OCI-LY7 (cell line): ENCODE measurements at regions not wholly inside any gene's neighbourhood (a gene's known extent, or its start where the extent isn't known, plus 50 kb on each side); places are given as distances from the start of the nearest gene placed in this dataset.

ENCODE experiments used
- BruUV-seq: library from RNA; stranded (reverse); fragments of 400-500 nt; replicated peaks from 2 replicates; lab custom pipeline; 2021; lab: Mats Ljungman, UMichigan
- CTCF ChIA-PET: fragments of 300-600 bp; sonication (Branson Sonifier 250); formaldehyde crosslinking; loops from one replicate; lab custom pipeline; 2022; ENCODE audit warnings: antibody characterized with exemption; ENCODE audit not compliant: unreplicated experiment; lab: Charles Lee
- POLR2A ChIA-PET: fragments of 300-600 bp; sonication (Branson Sonifier 250); formaldehyde crosslinking; loops from one replicate; lab custom pipeline; 2022; ENCODE audit warnings: antibody characterized with exemption; lab: Charles Lee
- DNase-seq: peaks from one replicate; pipeline ENCODE4 v3.0.0-alpha.2; 2015; ENCODE audit warnings: low spot score
- H2AFZ ChIP-seq: fragments of 200-600 bp; sonication (generic), shearing (Covaris generic); 2 replicates; pipeline ENCODE4 v1.6.1; 2014; ENCODE audit warnings: mild to moderate bottlenecking, antibody characterized with exemption, low read length, moderate library complexity
- H3K27ac ChIP-seq: fragments of 200-600 bp; sonication (generic); 2 replicates; pipeline ENCODE4 v1.5.1; 2014; ENCODE audit warnings: mixed run types, low read depth, mild to moderate bottlenecking, moderate library complexity, low read length, inconsistent platforms; ENCODE audit not compliant: poor library complexity, severe bottlenecking
- H3K36me3 ChIP-seq: fragments of 200-600 bp; sonication (generic); 2 replicates; pipeline ENCODE4 v1.6.1; 2014; ENCODE audit warnings: mild to moderate bottlenecking, antibody characterized with exemption, low read length, moderate library complexity, mixed read lengths; ENCODE audit not compliant: insufficient read depth
- H3K4me1 ChIP-seq: fragments of 200-600 bp; sonication (generic); 2 replicates; pipeline ENCODE4 v1.5.1; 2014; ENCODE audit warnings: mild to moderate bottlenecking, low read length; ENCODE audit not compliant: insufficient read depth, poor library complexity, severe bottlenecking
- H3K4me2 ChIP-seq: fragments of 200-600 bp; sonication (generic); 2 replicates; pipeline ENCODE4 v1.6.1; 2014; ENCODE audit warnings: mild to moderate bottlenecking, low read length
- H3K4me3 ChIP-seq: fragments of 200-600 bp; sonication (generic); 2 replicates; pipeline ENCODE4 v1.5.1; 2014; ENCODE audit warnings: mild to moderate bottlenecking, low read depth, low read length; ENCODE audit not compliant: poor library complexity, severe bottlenecking
- H3K79me2 ChIP-seq: fragments of 200-600 bp; sonication (generic); 2 replicates; pipeline ENCODE4 v1.6.1; 2016; ENCODE audit warnings: low read depth, mild to moderate bottlenecking, low read length, moderate library complexity, mixed read lengths; ENCODE audit not compliant: insufficient read depth
- H3K9me2 ChIP-seq: fragments of 200-600 bp; sonication (generic); 2 replicates; pipeline ENCODE4 v1.6.1; 2016; ENCODE audit warnings: mild to moderate bottlenecking, low read length, mixed read lengths; ENCODE audit not compliant: insufficient read depth
- H3K9me3 ChIP-seq: fragments of 200-600 bp; sonication (generic); 2 replicates; pipeline ENCODE4 v1.6.1; 2014; ENCODE audit warnings: mild to moderate bottlenecking, mixed run types, low read length, mixed read lengths
- H4K20me1 ChIP-seq: fragments of 200-600 bp; sonication (generic); 2 replicates; pipeline ENCODE4 v1.6.1; 2014; ENCODE audit warnings: mild to moderate bottlenecking, antibody characterized with exemption, low read length, moderate library complexity, mixed read lengths; ENCODE audit not compliant: insufficient read depth
- EZH2phosphoT487 ChIP-seq: fragments of 200-600 bp; sonication (generic); IDR thresholded peaks from 2 replicates; pipeline ENCODE4 v1.6.1; 2018; ENCODE audit warnings: low read depth, borderline replicate concordance, mild to moderate bottlenecking, mixed run types, antibody characterized with exemption, low read length, moderate library complexity, mixed read lengths
- intact Hi-C: fragments of 100-400 bp; cut with micrococcal nuclease; formaldehyde crosslinking; loops from one replicate; pipeline ENCODE4 v1.10.0; 2022; ENCODE audit not compliant: unreplicated experiment
- TF ChIP-seq, protein P1 (sequence below): fragments of 200-600 bp; sonication (generic); conservative IDR thresholded peaks from 2 replicates; pipeline ENCODE4 v1.5.1; 2014; ENCODE audit warnings: mild to moderate bottlenecking, antibody characterized with exemption, low read length, moderate library complexity, mixed read lengths

DNA sequence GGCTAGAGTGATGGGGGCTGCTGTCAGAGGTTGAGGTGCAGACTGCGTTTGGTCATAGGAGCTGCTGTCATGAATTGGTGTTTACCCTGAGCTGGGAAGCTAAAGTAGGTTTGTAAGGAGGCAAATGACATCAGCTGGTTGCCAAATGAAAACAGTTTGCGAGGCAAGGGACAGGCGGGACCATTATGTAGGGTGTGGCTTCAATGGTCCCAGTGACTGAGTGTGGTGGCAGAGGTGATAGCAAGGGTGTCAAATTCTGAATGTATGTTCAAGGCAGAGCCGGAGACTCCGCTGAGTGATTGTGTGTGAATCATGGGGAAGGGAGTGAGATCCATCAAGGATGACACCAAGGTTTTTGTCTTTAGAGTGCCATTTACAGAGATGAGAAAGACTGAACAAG, 359.5 kb downstream of the VRK1 start:
- H3K4me3 ChIP-seq: no peak overlapping the region
- intact Hi-C loops: no loop called here
- H3K4me2 ChIP-seq: no peak overlapping the region
- TF ChIP-seq, protein P1, sequence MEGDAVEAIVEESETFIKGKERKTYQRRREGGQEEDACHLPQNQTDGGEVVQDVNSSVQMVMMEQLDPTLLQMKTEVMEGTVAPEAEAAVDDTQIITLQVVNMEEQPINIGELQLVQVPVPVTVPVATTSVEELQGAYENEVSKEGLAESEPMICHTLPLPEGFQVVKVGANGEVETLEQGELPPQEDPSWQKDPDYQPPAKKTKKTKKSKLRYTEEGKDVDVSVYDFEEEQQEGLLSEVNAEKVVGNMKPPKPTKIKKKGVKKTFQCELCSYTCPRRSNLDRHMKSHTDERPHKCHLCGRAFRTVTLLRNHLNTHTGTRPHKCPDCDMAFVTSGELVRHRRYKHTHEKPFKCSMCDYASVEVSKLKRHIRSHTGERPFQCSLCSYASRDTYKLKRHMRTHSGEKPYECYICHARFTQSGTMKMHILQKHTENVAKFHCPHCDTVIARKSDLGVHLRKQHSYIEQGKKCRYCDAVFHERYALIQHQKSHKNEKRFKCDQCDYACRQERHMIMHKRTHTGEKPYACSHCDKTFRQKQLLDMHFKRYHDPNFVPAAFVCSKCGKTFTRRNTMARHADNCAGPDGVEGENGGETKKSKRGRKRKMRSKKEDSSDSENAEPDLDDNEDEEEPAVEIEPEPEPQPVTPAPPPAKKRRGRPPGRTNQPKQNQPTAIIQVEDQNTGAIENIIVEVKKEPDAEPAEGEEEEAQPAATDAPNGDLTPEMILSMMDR: no peak
- no peak for TF ChIP-seq EZH2phosphoT487
- no peaks in the 10 kb centered on the region for H3K79me2 ChIP-seq
- ChIA-PET CTCF (no interaction called here), POLR2A (no interaction called here)
- H3K9me2 ChIP-seq: no peaks in the 10 kb centered on the region
- H2AFZ ChIP-seq: no peak overlapping the region
- no peak for DNase-seq
- no TSS peak for BruUV-seq
- H3K9me3 ChIP-seq: no peaks in the 10 kb centered on the region
- H3K36me3 ChIP-seq: no peaks in the 10 kb centered on the region
- H3K4me1 ChIP-seq: no peaks in the 10 kb centered on the region
- H4K20me1 ChIP-seq: no peaks in the 10 kb centered on the region
- no peak overlapping the region for H3K27ac ChIP-seq

DNA sequence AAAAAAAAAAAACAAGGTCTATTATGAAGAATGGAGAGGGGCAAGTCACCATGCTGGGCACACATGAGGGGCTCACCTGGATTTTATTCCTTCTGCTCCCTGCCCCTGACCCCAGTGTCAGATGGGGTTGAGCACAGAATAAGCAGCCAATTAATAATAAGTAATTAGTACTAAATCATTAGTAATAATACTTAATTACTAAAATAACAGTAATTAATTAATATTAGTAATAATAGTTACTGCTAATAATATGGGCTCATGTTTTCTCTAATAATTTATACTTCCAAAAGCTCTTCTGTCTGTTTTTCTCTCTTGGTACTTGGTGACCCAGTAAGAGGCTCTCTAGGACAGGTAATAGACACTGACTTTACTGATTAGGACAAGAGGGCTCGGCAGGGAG, 360.9 kb downstream of the VRK1 start:
- intact Hi-C loops: no loop called here
- no peak overlapping the region for H2AFZ ChIP-seq
- H3K4me2 ChIP-seq: no peak overlapping the region
- POLR2A ChIA-PET: no interaction called here
- TF ChIP-seq EZH2phosphoT487: no peak
- TF ChIP-seq, protein P1: no peak
- H4K20me1 ChIP-seq: no peaks in the 10 kb centered on the region
- H3K4me1 ChIP-seq: no peaks in the 10 kb centered on the region
- BruUV-seq: no TSS peak
- no peaks in the 10 kb centered on the region for H3K36me3 ChIP-seq
- no peaks in the 10 kb centered on the region for H3K9me3 ChIP-seq
- H3K9me2 ChIP-seq: no peaks in the 10 kb centered on the region
- H3K4me3 ChIP-seq: no peak overlapping the region
- no peak for DNase-seq
- H3K27ac ChIP-seq: no peak overlapping the region
- CTCF ChIA-PET: no interaction called here
- no peaks in the 10 kb centered on the region for H3K79me2 ChIP-seq

DNA sequence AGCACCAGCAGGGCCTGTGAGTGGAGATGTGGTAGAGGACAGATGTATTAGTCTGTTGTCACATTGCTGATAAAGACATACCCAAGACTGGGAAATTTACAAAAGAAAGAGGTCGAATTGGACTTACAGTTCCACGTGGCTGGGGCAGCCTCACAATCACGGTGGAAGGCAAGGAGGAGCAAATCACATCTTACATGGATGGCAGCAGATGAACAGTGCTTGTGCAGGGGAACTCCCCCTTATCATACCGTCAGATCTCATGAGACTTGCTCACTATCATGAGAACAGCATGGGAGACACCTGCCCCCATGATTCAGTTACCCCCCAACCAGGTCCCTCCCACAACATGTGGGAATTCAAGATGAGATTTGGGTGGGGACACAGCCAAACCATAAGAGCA, 361.9 kb downstream of the VRK1 start:
- Histone ChIP-seq H3K27ac (no peak overlapping the region), H2AFZ (no peak overlapping the region), H3K36me3 (no peaks in the 10 kb centered on the region), H3K4me2 (no peak overlapping the region), H3K4me3 (no peak overlapping the region), H3K4me1 (no peaks in the 10 kb centered on the region), H3K79me2 (no peaks in the 10 kb centered on the region), H3K9me2 (no peaks in the 10 kb centered on the region), H3K9me3 (no peaks in the 10 kb centered on the region), H4K20me1 (no peaks in the 10 kb centered on the region)
- CTCF ChIA-PET: no interaction called here
- BruUV-seq: no TSS peak
- DNase-seq: no peak
- TF ChIP-seq, protein P1: no peak
- TF ChIP-seq EZH2phosphoT487: no peak
- intact Hi-C loops: no loop called here
- POLR2A ChIA-PET: no interaction called here
